ENCODE measurements at regions not wholly inside any gene's neighbourhood (a gene's known extent, or its start where the extent isn't known, plus 50 kb on each side); places are given as distances from the start of the nearest gene placed in this dataset.

DNA sequence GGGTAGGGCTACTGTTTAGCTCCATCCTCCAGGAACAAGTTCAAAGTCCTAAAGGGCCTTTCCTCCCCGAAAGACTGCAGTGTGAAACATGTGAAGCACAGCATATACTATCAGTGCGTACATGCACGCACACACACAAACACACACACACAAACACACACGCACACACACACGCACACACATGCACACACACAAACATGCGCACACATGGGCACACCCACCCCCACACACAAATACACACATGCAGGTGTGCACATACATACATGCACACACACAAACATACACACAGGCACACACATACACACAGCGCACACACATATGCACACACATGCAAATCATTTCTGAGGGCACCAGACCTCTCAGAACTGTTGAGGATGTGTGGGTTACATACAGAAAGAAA lies 382.0 kb upstream of the CDH4 start:
- no peak for DNase-seq

- no peak for DNase-seq
Measured at GRCh38 chr20:60872224-60872623, 379.8 kb upstream of the CDH4 start.

DNA sequence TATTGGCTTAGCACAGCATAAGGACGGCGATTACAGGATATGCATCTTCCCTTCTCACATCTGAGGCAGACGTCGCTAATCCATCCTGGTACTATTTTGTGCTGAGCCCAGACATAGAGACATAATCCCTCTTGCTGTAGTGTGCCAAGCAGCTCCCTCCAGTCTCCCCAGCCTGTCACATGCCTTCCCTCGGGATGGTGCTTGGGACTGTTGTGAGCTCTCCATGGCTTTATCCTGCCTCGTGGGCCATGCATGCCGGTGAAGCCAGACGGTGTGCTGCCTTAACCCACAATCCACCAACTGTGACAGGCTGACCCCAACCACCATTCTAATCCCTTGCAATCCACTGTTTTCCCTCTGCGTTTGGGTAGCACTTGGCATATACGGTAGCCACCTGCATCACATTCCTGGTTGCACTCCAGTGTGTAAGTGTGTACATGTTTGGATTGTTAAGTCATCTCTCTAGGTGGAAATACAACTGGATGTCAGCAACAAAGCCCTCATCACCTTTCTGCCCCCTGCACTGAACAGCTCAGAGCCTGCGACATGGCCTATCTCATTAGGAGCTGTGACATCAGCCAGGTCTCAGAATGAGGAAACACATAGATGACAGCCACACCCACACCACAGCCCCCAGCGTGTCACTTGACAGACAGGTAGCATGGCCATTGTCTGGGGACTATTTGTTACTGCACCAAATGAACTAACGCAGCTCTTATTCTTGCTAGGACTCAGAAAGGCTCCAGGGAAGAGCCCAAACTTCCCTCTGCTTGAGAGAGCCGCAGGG lies 374.8 kb upstream of the CDH4 start:
- no peak for DNase-seq

GRCh38 chr20:60882836-60883235 lies 369.2 kb upstream of the CDH4 start:
- no peak for DNase-seq

DNA sequence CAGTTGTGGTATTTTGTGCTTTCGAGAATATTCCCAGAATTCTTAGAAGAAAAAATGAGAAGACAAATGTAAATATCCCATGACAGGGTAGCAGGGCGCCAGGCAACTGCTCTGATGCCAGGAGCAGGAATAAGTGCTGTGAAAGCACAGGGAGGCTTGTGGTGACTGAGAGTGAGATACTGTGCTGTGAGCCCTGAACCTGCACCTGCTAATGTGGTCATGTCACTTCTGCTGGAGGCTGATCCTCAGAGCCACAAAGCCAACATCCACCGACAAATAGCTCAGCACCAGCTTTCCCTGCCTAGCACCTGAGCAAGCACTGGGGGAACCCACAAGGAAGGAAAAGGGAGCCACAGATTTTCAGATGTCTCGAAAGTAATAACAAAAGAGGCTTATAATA lies 368.6 kb upstream of the CDH4 start:
- DNase-seq = no peak

GRCh38 chr20:60884277-60884676 lies 367.8 kb upstream of the CDH4 start:
- DNase-seq = no peak

GRCh38 chr20:60888771-60889170 lies 363.3 kb upstream of the CDH4 start:
- DNase-seq = no peak

DNA sequence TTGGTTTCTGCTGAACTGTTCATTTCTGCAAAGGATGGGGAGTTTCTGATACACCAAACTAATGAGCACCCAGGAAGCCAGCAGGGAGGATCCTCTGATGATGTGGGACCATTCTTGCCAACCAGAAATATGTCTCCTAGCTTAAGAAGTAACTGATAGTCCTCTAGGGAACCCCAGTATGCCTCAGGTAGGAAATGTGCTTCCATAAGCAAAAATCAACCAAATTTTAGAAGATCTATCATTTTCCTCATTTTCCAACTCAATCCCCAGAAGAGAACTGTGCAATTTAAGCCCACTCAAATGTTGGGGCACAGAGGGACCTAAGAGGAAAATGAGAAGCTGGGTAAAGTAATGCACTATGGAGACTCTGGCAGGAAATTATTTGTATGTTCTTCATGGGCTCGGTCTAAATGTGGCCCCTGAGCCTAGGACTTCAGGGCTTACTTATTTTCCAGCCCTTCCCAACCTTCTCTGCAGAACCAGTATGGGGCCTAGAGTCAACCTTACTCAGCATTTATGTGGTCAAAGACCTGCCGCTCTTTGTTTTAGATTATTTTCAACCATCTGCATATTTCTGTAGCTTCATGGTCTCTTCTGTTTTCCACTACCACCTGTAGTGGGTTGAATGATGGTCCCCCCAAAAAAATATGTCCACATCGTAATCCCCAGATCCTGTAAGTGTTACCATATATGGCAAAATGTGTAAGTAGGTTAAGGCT lies 359.8 kb upstream of the CDH4 start:
- DNase-seq = no peak

- DNase-seq = no peak
Measured at GRCh38 chr20:60894091-60894490, 358.0 kb upstream of the CDH4 start.

- DNase-seq = no peak
Measured at GRCh38 chr20:60895363-60896079, 356.5 kb upstream of the CDH4 start.

DNA sequence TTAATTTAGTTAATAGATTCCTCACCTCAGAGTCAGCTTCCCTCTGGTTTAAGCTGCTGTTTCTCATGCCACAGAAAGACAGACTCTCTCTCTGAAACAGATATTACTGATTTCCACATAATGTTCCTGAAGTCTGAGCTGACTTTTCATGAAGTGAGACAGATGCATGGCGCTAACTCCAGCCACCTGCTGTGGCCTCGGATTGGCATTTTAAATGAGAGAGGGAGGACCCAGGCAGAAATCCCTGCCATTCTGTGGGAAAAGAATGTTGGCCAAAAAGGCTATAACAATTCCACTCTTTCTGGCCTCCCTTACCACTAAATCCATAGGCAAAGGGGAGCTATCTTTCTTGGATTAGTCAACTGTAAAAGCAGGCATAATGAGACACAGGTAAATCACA lies 354.1 kb upstream of the CDH4 start:
- no peak for DNase-seq

GRCh38 chr20:60899320-60899719 lies 352.7 kb upstream of the CDH4 start:
- DNase-seq = no peak

DNA sequence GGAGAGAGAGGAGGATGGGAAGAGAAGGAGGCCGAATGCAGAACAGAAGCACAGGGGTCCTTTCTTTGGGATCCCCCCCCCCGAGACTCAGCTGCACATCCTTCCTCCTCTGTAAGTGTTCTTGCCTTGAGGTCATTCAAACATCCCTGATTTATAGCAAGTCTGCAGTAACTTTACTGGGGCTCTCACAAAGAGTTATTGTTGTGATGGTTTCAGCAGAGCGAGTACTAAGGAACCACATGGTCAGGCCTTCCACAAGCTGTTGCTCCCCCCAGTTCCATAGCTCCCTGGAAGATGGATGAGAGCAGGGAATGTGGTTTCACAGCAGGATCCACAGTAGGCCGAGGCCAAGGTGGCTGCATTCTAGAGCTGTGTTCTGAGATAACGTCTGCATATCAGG lies 351.4 kb upstream of the CDH4 start:
- no peak for DNase-seq

GRCh38 chr20:60901831-60902230 lies 350.2 kb upstream of the CDH4 start:
- DNase-seq = no peak

DNA sequence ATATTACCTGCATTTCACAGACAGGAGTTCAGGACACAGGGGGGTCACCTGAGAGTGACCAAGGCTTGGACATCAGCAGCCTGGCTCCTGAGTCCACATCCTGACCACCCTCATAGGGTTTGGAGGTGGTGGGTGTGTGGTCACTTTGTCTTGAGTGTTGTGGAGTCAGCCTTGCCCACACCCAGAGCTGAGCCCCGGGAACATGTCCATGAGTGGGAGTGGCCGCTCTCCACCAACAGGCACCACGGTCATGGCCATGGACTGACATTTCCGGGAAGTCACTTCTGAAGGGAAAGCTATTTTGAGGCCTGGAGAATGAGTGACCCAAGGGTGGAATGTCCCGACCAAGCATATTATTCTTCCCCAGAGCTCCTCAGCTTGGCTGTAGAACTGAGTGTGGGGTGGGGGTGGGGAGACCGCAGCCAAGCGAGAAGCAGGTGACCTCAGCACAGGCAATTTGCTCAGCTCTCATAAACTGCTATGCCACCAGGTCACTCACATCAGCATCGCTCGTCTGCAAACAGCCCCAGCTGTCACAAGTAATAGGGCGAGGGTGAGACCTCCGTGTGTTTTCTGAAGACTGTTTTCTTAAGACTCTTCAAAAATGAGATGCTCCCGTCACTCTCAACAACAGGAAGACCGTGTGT lies 348.6 kb upstream of the CDH4 start:
- no peak for DNase-seq

GRCh38 chr20:60904730-60905129 lies 347.3 kb upstream of the CDH4 start:
- DNase-seq = no peak

DNA sequence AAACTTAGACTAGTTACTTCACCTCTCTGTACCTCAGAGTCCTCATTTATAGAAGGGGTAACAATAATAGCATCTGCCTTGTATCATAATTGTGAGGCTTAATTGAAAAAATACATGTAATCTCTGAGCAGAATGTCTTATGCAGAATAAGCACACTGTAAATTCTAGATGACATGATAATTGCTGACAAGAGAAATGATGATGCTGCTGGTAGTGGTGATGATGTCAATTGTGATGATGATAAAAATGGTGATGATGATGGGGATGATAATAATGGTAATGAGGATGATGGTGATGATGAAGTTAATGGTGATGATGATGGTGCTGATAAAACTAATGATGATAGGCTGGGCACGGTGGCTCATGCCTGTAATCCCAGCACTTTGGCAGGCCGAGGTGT lies 346.1 kb upstream of the CDH4 start:
- DNase-seq = no peak

GRCh38 chr20:60906555-60906954 lies 345.5 kb upstream of the CDH4 start:
- DNase-seq = no peak

DNA sequence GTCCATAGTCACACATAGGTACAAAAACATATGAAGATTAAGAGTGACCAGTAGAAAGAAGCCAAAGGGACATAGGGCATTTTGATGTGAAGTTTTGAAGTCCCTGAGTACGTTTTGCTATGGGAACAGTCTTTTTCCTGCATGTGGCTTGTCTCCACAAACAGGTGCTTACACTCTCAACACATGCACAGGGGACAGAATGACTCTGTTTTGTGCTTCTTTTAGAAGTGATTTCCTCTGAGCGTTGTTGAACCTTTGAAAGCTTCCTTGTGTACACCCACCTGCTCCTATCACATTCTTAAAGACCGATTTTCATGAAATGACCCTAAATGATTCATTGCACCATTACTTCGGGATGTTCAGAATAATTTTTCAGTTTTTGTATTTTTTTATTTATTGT lies 338.8 kb upstream of the CDH4 start:
- DNase-seq = no peak

- DNase-seq = no peak
Measured at GRCh38 chr20:60921022-60921622, 330.9 kb upstream of the CDH4 start.

GRCh38 chr20:60926831-60927230 lies 325.2 kb upstream of the CDH4 start:
- DNase-seq = no peak

DNA sequence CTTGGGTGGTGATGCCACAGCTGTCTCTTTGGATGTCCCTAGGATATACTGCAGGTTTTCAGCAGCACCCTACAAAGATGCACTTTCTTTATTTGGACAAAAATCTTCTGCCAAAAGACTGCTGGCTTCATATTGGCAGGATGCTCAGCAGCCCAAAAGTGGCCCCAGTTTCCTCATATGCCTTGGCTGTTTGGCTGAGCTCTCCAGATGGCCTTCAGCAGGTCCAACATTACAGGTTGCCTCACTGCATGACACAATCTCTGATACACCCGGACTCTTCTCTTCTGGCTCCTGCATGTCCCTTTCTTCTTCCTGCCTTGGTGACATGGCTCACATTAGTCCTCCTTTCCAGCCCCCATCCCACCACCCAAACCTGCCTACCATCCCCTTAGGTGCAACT lies 323.7 kb upstream of the CDH4 start:
- DNase-seq = no peak
